OCI-LY1 (cell line): ENCODE measurements at regions not wholly inside any gene's neighbourhood (a gene's known extent, or its start where the extent isn't known, plus 50 kb on each side); places are given as distances from the start of the nearest gene placed in this dataset.

ENCODE experiments used
- H2AFZ ChIP-seq: fragments of 200-600 bp; sonication (generic), shearing (Covaris generic); 2 replicates; pipeline ENCODE4 v1.6.0; 2014; ENCODE audit warnings: antibody characterized with exemption, mild to moderate bottlenecking, low read length
- H3F3A ChIP-seq: fragments of 200-600 bp; sonication (generic), shearing (Covaris generic); 2 replicates; pipeline ENCODE4 v1.6.0; 2014; ENCODE audit warnings: mild to moderate bottlenecking, antibody characterized with exemption, low read length, moderate library complexity; ENCODE audit not compliant: insufficient read depth
- H3K27ac ChIP-seq: fragments of 200-600 bp; sonication (generic); 2 replicates; pipeline ENCODE4 v1.5.1; 2014; ENCODE audit warnings: low read length, mixed run types, mild to moderate bottlenecking, low read depth; ENCODE audit not compliant: poor library complexity, severe bottlenecking
- H3K27me3 ChIP-seq: fragments of 200-600 bp; sonication (generic); 2 replicates; pipeline ENCODE4 v1.6.0; 2014; ENCODE audit warnings: antibody characterized with exemption, mild to moderate bottlenecking, low read length, moderate library complexity; ENCODE audit not compliant: insufficient read depth
- H3K36me3 ChIP-seq: fragments of 200-600 bp; sonication (generic); 2 replicates; pipeline ENCODE4 v1.6.1; 2014; ENCODE audit warnings: mild to moderate bottlenecking, antibody characterized with exemption, low read length, moderate library complexity, mixed read lengths; ENCODE audit not compliant: insufficient read depth
- H3K4me1 ChIP-seq: fragments of 200-600 bp; sonication (generic); 2 replicates; pipeline ENCODE4 v1.5.1; 2014; ENCODE audit warnings: mild to moderate bottlenecking, low read length, moderate library complexity; ENCODE audit not compliant: insufficient read depth, severe bottlenecking
- H3K4me2 ChIP-seq: fragments of 200-600 bp; sonication (generic), shearing (Covaris generic); 2 replicates; pipeline ENCODE4 v1.6.1; 2014; ENCODE audit warnings: low read length
- H3K4me3 ChIP-seq: fragments of 200-600 bp; sonication (generic); 2 replicates; pipeline ENCODE4 v1.5.1; 2014; ENCODE audit warnings: low read length, low read depth, mild to moderate bottlenecking, mixed read lengths; ENCODE audit not compliant: poor library complexity, severe bottlenecking
- H3K79me2 ChIP-seq: fragments of 200-600 bp; shearing (Covaris generic); 2 replicates; pipeline ENCODE4 v1.6.1; 2016; ENCODE audit warnings: mixed run types, low read length, mixed read lengths; ENCODE audit not compliant: insufficient read depth
- H3K9ac ChIP-seq: fragments of 200-600 bp; sonication (generic), shearing (Covaris generic); 2 replicates; pipeline ENCODE4 v1.6.1; 2014; ENCODE audit warnings: mild to moderate bottlenecking, low read length, mixed read lengths
- H3K9me2 ChIP-seq: fragments of 200-600 bp; sonication (generic), shearing (Covaris generic); 2 replicates; pipeline ENCODE4 v1.6.1; 2014; ENCODE audit warnings: low read depth, mild to moderate bottlenecking, low read length, mixed read lengths
- H3K9me3 ChIP-seq: fragments of 200-600 bp; shearing (Covaris generic); 2 replicates; pipeline ENCODE4 v1.6.1; 2014; ENCODE audit warnings: low read length, mixed read lengths
- H4K20me1 ChIP-seq: fragments of 200-600 bp; sonication (generic), shearing (Covaris generic); 2 replicates; pipeline ENCODE4 v1.6.0; 2016; ENCODE audit warnings: mild to moderate bottlenecking, low read length; ENCODE audit not compliant: insufficient read depth
- EZH2 ChIP-seq: fragments of 200-600 bp; sonication (generic), shearing (Covaris generic); IDR thresholded peaks from 2 replicates; pipeline ENCODE4 v1.8.0; 2017; ENCODE audit warnings: borderline replicate concordance, mixed run types, mild to moderate bottlenecking, antibody characterized with exemption, low read length, moderate library complexity, mixed read lengths
- TF ChIP-seq, protein P1 (sequence below): fragments of 200-600 bp; sonication (generic), shearing (Covaris generic); IDR thresholded peaks from 2 replicates; pipeline ENCODE4 v1.5.1; 2017; ENCODE audit warnings: mild to moderate bottlenecking, antibody characterized with exemption, low read length, moderate library complexity, mixed read lengths

DNA sequence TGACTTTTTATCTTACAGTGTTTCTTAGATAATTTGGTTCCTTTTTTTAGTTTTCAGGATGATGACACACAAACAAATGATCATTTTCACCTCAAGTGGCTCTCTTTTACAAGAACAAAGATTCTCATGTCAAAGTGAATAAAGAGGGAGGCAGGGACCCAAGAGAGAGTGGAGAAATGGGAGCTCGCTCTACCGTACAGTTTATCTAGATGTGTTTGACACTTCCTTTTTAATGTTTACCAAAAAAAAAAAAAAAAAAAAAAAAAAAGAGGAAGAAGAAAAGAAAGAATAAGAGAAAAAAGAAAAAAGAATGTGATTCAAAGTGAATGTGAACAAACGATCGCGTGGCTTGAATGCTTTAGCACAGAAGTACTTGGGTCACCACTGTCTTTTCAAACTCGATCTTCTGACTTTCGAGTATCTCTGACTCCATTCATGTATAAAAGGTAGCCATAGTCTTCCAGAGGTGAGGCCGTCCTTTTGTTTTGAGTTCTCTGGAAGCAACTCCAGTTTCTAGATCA is 75.6 kb upstream of the GRXCR1 start:
- H3K9ac ChIP-seq, result no peak overlapping the region
- H3K4me3 ChIP-seq, result no peak overlapping the region
- H3K9me2 ChIP-seq, result no peaks in the 10 kb centered on the region
- no peak for TF ChIP-seq EZH2
- TF ChIP-seq, protein P1, sequence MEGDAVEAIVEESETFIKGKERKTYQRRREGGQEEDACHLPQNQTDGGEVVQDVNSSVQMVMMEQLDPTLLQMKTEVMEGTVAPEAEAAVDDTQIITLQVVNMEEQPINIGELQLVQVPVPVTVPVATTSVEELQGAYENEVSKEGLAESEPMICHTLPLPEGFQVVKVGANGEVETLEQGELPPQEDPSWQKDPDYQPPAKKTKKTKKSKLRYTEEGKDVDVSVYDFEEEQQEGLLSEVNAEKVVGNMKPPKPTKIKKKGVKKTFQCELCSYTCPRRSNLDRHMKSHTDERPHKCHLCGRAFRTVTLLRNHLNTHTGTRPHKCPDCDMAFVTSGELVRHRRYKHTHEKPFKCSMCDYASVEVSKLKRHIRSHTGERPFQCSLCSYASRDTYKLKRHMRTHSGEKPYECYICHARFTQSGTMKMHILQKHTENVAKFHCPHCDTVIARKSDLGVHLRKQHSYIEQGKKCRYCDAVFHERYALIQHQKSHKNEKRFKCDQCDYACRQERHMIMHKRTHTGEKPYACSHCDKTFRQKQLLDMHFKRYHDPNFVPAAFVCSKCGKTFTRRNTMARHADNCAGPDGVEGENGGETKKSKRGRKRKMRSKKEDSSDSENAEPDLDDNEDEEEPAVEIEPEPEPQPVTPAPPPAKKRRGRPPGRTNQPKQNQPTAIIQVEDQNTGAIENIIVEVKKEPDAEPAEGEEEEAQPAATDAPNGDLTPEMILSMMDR, result no peak
- H3K27me3 ChIP-seq, result no peaks in the 10 kb centered on the region
- H3F3A ChIP-seq, result no peaks in the 10 kb centered on the region
- H3K4me2 ChIP-seq, result no peak overlapping the region
- no peak overlapping the region for H3K27ac ChIP-seq
- no peaks in the 10 kb centered on the region for H3K36me3 ChIP-seq
- H3K9me3 ChIP-seq, result no peaks in the 10 kb centered on the region
- H3K79me2 ChIP-seq, result no peaks in the 10 kb centered on the region
- H4K20me1 ChIP-seq, result no peaks in the 10 kb centered on the region
- no peaks in the 10 kb centered on the region for H3K4me1 ChIP-seq
- no peak overlapping the region for H2AFZ ChIP-seq

DNA sequence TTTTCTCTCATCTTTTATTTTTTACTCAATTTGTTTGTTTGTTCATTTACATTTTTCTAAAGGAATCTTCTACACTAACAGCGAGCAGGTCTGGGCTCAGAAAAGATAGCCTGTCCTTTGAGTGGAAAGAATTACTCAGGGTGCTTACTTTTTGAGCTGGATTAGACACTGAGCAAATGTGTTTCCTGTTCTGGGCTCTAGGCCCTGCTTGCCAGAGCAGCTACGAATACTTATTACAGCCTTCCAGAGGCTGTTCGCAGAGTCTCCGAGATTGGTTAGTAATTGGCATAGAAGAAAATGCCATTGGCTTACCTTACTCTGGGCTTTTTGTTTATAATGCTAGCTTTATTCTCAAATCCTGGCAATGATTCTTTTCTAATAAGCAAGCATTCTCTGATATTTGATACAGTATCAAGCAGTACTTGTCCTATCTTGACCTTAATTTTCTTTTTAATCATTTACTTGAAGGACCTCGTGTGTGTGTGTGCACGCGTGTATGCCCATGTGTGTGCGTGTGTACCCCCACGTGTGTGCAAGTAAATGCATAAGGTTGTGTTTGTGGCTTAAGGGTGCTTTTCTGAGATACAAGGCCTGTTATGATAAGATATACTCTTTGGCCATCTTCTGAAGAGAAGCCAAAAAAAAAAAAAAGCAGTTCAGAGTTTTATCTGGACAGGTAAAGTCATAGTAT is 76.2 kb upstream of the GRXCR1 start:
- no peaks in the 10 kb centered on the region for H3K9me2 ChIP-seq
- H2AFZ ChIP-seq, result no peak overlapping the region
- H3K4me1 ChIP-seq, result no peaks in the 10 kb centered on the region
- H3K9ac ChIP-seq, result no peak overlapping the region
- H3K4me2 ChIP-seq, result no peak overlapping the region
- no peaks in the 10 kb centered on the region for H3K79me2 ChIP-seq
- H3F3A ChIP-seq, result no peaks in the 10 kb centered on the region
- H3K9me3 ChIP-seq, result no peaks in the 10 kb centered on the region
- no peak for TF ChIP-seq EZH2
- TF ChIP-seq, protein P1, result no peak
- H3K4me3 ChIP-seq, result no peak overlapping the region
- no peaks in the 10 kb centered on the region for H4K20me1 ChIP-seq
- no peaks in the 10 kb centered on the region for H3K36me3 ChIP-seq
- no peak overlapping the region for H3K27ac ChIP-seq
- H3K27me3 ChIP-seq, result no peaks in the 10 kb centered on the region

DNA sequence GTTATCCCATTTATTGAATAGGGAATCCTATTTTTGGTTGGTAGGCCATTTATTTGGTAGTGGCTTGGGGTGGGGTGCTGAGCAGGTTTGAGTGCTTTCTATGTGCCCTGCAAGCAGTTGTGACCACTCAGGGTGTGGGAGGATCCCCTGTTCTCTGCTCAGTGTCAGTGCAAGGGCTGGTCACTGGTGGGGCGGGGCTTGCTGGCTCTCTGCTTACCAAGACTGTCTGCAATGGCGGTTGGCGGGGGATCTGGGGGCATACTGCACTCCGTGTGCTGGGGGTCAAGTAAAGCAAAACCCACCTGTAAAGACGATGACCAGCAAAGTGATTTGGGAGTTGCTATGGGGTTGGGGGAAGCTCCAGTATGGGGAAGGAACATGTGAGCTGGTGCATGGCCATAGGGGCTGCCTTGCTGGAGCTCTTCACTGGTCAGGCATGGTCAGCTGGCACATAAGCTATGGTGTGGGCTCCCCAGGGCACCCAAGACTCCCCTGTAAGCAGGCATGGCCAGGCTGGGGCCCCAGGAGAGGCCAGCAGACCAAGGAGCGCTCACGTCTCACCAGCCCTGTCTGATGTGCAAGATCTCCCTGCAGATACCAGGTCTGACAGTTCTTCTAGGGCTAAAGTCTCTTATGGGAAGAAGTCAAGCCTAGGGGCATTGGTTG is 83.0 kb upstream of the GRXCR1 start:
- Histone ChIP-seq H3K4me2 (no peak overlapping the region), H3K27ac (no peak overlapping the region), H3K9me2 (no peaks in the 10 kb centered on the region), H3K9me3 (no peaks in the 10 kb centered on the region), H2AFZ (no peak overlapping the region), H3K27me3 (no peaks in the 10 kb centered on the region), H3K4me1 (no peaks in the 10 kb centered on the region), H3K79me2 (no peaks in the 10 kb centered on the region), H3K4me3 (no peak overlapping the region), H3F3A (no peaks in the 10 kb centered on the region), H3K9ac (no peak overlapping the region), H3K36me3 (no peaks in the 10 kb centered on the region), H4K20me1 (no peaks in the 10 kb centered on the region)
- TF ChIP-seq EZH2, result no peak
- TF ChIP-seq, protein P1, result no peak
